ENCODE measurements at regions not wholly inside any gene's neighbourhood (a gene's known extent, or its start where the extent isn't known, plus 50 kb on each side); places are given as distances from the start of the nearest gene placed in this dataset.

GRCh38 chr20:60977901-60978300 lies 274.2 kb upstream of the CDH4 start:
- H3K4me3 Mint-ChIP-seq = no peak overlapping the region
- no peak overlapping the region for H3K4me2 ChIP-seq

GRCh38 chr20:60984666-60985065 lies 267.4 kb upstream of the CDH4 start:
- H3K79me2 ChIP-seq (ENCODE audit: low read depth) = no peaks in the 10 kb centered on the region
- H3K36me3 ChIP-seq = no peaks in the 10 kb centered on the region
- no peak overlapping the region for H3K4me3 ChIP-seq
- Mint-ChIP-seq H3K9me3 (peaks cover 17% of the 10 kb centered on the region), H3K4me1 (no peaks in the 10 kb centered on the region), H3K27me3 (ENCODE audit: insufficient read depth, low read depth) (peaks cover 6% of the 10 kb centered on the region), H3K27ac (no peak overlapping the region), H3K4me3 (no peak overlapping the region), H3K36me3 (no peaks in the 10 kb centered on the region)
- no peaks in the 10 kb centered on the region for H3F3A ChIP-seq (ENCODE audit: low read depth)
- no peak overlapping the region for H3K27ac ChIP-seq
- no peaks in the 10 kb centered on the region for H3K27me3 ChIP-seq
- no peak overlapping the region for H2AFZ ChIP-seq (replicated peaks)
- H4K20me1 ChIP-seq (ENCODE audit: low read depth) = no peaks in the 10 kb centered on the region
- no peak for DNase-seq (ENCODE audit: low spot score)
- H3K4me1 ChIP-seq = no peaks in the 10 kb centered on the region
- TF ChIP-seq, protein P1, sequence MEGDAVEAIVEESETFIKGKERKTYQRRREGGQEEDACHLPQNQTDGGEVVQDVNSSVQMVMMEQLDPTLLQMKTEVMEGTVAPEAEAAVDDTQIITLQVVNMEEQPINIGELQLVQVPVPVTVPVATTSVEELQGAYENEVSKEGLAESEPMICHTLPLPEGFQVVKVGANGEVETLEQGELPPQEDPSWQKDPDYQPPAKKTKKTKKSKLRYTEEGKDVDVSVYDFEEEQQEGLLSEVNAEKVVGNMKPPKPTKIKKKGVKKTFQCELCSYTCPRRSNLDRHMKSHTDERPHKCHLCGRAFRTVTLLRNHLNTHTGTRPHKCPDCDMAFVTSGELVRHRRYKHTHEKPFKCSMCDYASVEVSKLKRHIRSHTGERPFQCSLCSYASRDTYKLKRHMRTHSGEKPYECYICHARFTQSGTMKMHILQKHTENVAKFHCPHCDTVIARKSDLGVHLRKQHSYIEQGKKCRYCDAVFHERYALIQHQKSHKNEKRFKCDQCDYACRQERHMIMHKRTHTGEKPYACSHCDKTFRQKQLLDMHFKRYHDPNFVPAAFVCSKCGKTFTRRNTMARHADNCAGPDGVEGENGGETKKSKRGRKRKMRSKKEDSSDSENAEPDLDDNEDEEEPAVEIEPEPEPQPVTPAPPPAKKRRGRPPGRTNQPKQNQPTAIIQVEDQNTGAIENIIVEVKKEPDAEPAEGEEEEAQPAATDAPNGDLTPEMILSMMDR (IDR thresholded peaks at IDR 0.05) = no peak
- TF ChIP-seq EZH2 (IDR thresholded peaks at IDR 0.05) (no peak), EZH2phosphoT487 (IDR thresholded peaks at IDR 0.05) (no peak)
- H3K9me3 ChIP-seq (ENCODE audit: low read depth) = peaks cover 3% of the 10 kb centered on the region
- H3K4me2 ChIP-seq = no peak overlapping the region
- no peak overlapping the region for H3K9ac ChIP-seq

More at GRCh38 chr20:60977901-60978300, 274.2 kb upstream of the CDH4 start:
- Histone ChIP-seq H4K20me1 (ENCODE audit: low read depth) (no peaks in the 10 kb centered on the region), H3K36me3 (no peaks in the 10 kb centered on the region), H3K79me2 (ENCODE audit: low read depth) (no peaks in the 10 kb centered on the region), H3K27ac (no peak overlapping the region), H3K9me3 (ENCODE audit: low read depth) (peaks cover 4% of the 10 kb centered on the region), H3K4me1 (no peaks in the 10 kb centered on the region), H3K27me3 (no peaks in the 10 kb centered on the region), H3K9ac (no peak overlapping the region), H3K4me3 (no peak overlapping the region), H2AFZ (replicated peaks) (no peak overlapping the region), H3F3A (ENCODE audit: low read depth) (no peaks in the 10 kb centered on the region)
- peaks cover 4% of the 10 kb centered on the region for H3K27me3 Mint-ChIP-seq (ENCODE audit: insufficient read depth, low read depth)
- DNase-seq (ENCODE audit: low spot score) = no peak
- H3K4me1 Mint-ChIP-seq = peaks cover 9% of the 10 kb centered on the region
- H3K27ac Mint-ChIP-seq = no peak overlapping the region
- H3K9me3 Mint-ChIP-seq = peaks cover 16% of the 10 kb centered on the region
- no peaks in the 10 kb centered on the region for H3K36me3 Mint-ChIP-seq
- TF ChIP-seq EZH2 (IDR thresholded peaks at IDR 0.05) (no peak), EZH2phosphoT487 (IDR thresholded peaks at IDR 0.05) (no peak)
- TF ChIP-seq, protein P1 (IDR thresholded peaks at IDR 0.05) = no peak

DNA sequence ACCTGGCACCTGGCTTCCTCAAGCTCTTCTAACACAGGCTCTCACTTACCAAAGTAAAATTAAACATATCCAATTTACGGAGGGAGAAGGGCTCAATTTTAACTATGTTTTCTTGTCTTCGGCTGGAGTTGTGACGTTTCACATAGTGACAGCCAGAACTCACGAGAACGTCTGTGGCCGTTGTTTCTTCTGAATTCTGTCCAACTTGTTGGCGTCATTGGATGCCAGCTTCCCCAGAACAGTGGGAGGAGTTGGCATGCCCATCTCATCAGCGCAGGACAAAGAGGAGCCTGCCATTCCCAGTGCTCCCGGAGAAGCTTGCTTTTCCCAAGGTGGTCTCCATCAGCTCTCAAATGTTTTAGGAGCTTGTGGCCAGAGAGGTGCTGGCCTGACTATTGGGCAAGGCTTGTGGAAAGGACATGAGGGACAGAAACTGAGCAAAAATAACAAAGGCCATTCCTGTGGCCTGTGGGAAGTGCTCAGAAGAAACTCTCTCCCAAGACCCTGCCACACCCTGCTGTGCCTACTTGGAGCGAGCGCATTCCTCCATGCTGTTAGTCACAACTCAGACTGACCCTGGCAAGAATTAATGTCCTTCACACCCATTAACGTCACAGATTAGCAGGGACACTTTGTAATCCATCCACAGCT lies 265.4 kb upstream of the CDH4 start:
- no peak overlapping the region for H3K27ac Mint-ChIP-seq
- TF ChIP-seq EZH2phosphoT487 (IDR thresholded peaks at IDR 0.05) (no peak), EZH2 (IDR thresholded peaks at IDR 0.05) (no peak)
- TF ChIP-seq, protein P1 (IDR thresholded peaks at IDR 0.05) = no peak
- Histone ChIP-seq H3K79me2 (ENCODE audit: low read depth) (no peaks in the 10 kb centered on the region), H3K4me1 (no peaks in the 10 kb centered on the region), H3K36me3 (no peaks in the 10 kb centered on the region), H3K27me3 (no peaks in the 10 kb centered on the region), H3K9ac (no peak overlapping the region), H3K9me3 (ENCODE audit: low read depth) (no peaks in the 10 kb centered on the region), H3K4me2 (no peak overlapping the region), H2AFZ (replicated peaks) (no peak overlapping the region), H3K27ac (no peak overlapping the region), H3K4me3 (no peak overlapping the region), H3F3A (ENCODE audit: low read depth) (no peaks in the 10 kb centered on the region), H4K20me1 (ENCODE audit: low read depth) (no peaks in the 10 kb centered on the region)
- H3K4me1 Mint-ChIP-seq = no peaks in the 10 kb centered on the region
- H3K4me3 Mint-ChIP-seq = no peak overlapping the region
- no peak for DNase-seq (ENCODE audit: low spot score)
- H3K9me3 Mint-ChIP-seq = peaks cover 8% of the 10 kb centered on the region
- H3K27me3 Mint-ChIP-seq (ENCODE audit: insufficient read depth, low read depth) = peaks cover 6% of the 10 kb centered on the region
- H3K36me3 Mint-ChIP-seq = no peaks in the 10 kb centered on the region
